ENCODE measurements at regions not wholly inside any gene's neighbourhood (a gene's known extent, or its start where the extent isn't known, plus 50 kb on each side); places are given as distances from the start of the nearest gene placed in this dataset.
A peak's percentile ranks its signal among the peaks of the same experiment; 100 is the strongest.
"Not testable (repeated sequence)": the region's sequence is repeated elsewhere in the genome, so short reads cannot be mapped to it uniquely, and the experiment has no call there.

GRCh38 chrX:46366381-46367207 is 178.6 kb downstream of the ZNF674 start:
- no peak for DNase-seq (ENCODE audit: low read depth in 2 of 2)

GRCh38 chrX:46354481-46354880 is 190.7 kb downstream of the ZNF674 start:
- no peak for DNase-seq (ENCODE audit: low read depth in 2 of 2)

GRCh38 chrX:46341767-46342322 is 203.4 kb downstream of the ZNF674 start:
- DNase-seq (ENCODE audit: low read depth in 2 of 2) = peak; percentile 13 to 40

GRCh38 chrX:46340696-46341095 is 204.5 kb downstream of the ZNF674 start:
- DNase-seq (ENCODE audit: low read depth in 2 of 2) = no peak

- peak; percentile 8 to 32 for DNase-seq (ENCODE audit: low read depth in 2 of 2)
Measured at GRCh38 chrX:46333550-46333949, 211.7 kb downstream of the ZNF674 start.

- no peak for DNase-seq (ENCODE audit: low read depth in 2 of 2)
Measured at GRCh38 chrX:46330981-46331380, 214.2 kb downstream of the ZNF674 start.

- DNase-seq (ENCODE audit: low read depth in 2 of 2) = no peak
Measured at GRCh38 chrX:46330513-46330912, 214.7 kb downstream of the ZNF674 start.

- no peak for DNase-seq (ENCODE audit: low read depth in 2 of 2)
Measured at GRCh38 chrX:46328133-46328532, 217.1 kb downstream of the ZNF674 start.

- DNase-seq (ENCODE audit: low read depth in 2 of 2) = peak; percentile 78 to 81
Measured at GRCh38 chrX:46327566-46328115, 217.6 kb downstream of the ZNF674 start.

- peak in 1 of 2 donors; percentile 73 for DNase-seq (ENCODE audit: low read depth in 2 of 2)
Measured at GRCh38 chrX:46326161-46326560, 219.1 kb downstream of the ZNF674 start.

GRCh38 chrX:46325312-46325877 is 219.8 kb downstream of the ZNF674 start:
- DNase-seq (ENCODE audit: low read depth in 2 of 2) = peak; percentile 35 to 57

- DNase-seq (ENCODE audit: low read depth in 2 of 2) = no peak
Measured at GRCh38 chrX:46324166-46324565, 221.1 kb downstream of the ZNF674 start.

- DNase-seq (ENCODE audit: low read depth in 2 of 2) = not testable (repeated sequence)
Measured at GRCh38 chrX:46322929-46323328, 222.3 kb downstream of the ZNF674 start.

GRCh38 chrX:46321676-46322075 is 223.5 kb downstream of the ZNF674 start:
- DNase-seq (ENCODE audit: low read depth in 2 of 2) = no peak

GRCh38 chrX:46319750-46320149 is 225.5 kb downstream of the ZNF674 start:
- no peak for DNase-seq (ENCODE audit: low read depth in 2 of 2)

- no peak for DNase-seq (ENCODE audit: low read depth in 2 of 2)
Measured at GRCh38 chrX:46318551-46318950, 226.7 kb downstream of the ZNF674 start.

- peak; percentile 45 to 47 for DNase-seq (ENCODE audit: low read depth in 2 of 2)
Measured at GRCh38 chrX:46317163-46317562, 228.1 kb downstream of the ZNF674 start.

GRCh38 chrX:46311581-46312120 is 233.6 kb downstream of the ZNF674 start:
- no peak for DNase-seq (ENCODE audit: low read depth in 2 of 2)

GRCh38 chrX:46310815-46311497 is 234.3 kb downstream of the ZNF674 start:
- DNase-seq (ENCODE audit: low read depth in 2 of 2) = no peak

- DNase-seq (ENCODE audit: low read depth in 2 of 2) = no peak
Measured at GRCh38 chrX:46308110-46308509, 237.1 kb downstream of the ZNF674 start.

- no peak for DNase-seq (ENCODE audit: low read depth in 2 of 2)
Measured at GRCh38 chrX:46306103-46306502, 239.1 kb downstream of the ZNF674 start.

- DNase-seq (ENCODE audit: low read depth in 2 of 2) = no peak
Measured at GRCh38 chrX:46305431-46305830, 239.8 kb downstream of the ZNF674 start.
